NCI-H774 (cell line): ENCODE measurements at regions not wholly inside any gene's neighbourhood (a gene's known extent, or its start where the extent isn't known, plus 50 kb on each side); places are given as distances from the start of the nearest gene placed in this dataset.

ENCODE experiments used
- DNase-seq: peaks from one replicate; lab custom pipeline; 2025; lab: John Stamatoyannopoulos, UW

DNA sequence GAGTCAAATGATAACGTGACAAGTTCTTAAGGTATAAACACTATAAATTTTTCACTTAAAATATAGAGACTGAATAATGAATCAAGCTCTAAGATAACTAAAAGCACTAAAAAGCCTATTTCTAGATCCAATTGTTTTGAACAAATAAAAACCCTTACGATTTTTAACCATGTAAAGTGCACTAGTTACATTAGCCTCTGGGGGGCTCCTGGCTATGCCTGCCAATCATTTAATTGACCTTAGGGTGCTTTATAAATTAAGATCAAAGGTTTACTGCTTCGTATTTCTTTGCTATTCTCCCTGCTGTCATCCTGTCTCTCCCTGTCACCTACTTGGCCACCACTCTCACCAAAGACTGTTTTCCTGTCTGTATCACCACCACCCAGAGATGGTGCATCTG, 133.4 kb downstream of the ESM1 start:
- no peak for DNase-seq

DNA sequence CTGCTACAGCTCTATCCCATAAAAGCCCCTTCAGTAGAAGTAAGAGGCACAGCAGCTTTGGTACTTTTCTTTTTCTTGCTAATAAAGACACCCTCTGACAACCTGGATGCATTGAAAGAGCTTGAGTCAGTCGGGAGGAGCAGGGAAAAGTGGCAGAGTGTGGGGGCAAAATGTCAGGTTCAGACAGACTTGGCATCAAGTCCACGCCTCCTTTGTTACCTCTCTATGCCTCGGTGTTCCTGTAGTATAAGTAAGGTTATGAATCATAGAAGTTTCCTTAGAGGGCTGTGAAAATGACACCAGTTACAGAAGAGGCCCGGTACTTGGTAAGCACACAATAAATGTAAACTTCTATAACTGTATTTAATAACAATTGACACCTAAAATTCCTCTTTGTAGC, 133.9 kb downstream of the ESM1 start:
- DNase-seq, result no peak

DNA sequence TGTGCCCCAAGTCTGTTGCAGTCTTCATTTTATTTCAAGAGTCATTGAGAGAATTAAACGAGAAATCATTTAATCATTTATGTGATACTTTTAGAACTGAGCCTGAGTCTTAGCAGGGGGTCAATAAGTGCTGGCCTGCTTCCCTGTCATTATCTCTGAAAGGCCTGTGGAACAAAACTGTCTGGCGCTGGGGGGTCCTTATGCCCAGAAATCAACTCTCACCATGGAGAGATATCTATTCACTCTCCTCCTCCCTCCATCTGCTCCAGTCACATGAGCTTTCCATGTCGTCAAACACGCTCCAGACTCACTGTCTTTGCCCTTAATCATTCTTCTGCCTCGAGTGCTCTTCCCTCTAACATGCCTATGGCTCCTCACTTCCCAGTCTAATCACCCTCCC, 136.8 kb downstream of the ESM1 start:
- no peak for DNase-seq

DNA sequence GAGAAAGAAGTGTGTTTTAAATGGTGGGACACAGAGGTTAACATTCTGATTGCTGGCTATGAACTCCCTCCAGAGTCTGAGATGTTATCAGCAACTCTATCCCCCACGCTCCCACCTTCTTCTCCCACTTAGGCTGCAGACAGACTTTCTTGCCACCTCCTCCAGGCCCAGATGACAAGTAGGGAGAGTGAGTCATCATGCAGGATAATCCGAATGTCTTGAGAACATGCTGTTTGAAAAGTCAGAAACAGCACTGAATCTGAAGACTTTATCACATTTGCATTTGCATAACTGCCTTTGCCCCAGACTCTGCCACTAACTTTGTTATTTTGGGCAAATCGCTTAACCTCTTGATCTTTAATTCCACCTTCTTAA, 139.8 kb downstream of the ESM1 start:
- no peak for DNase-seq

DNA sequence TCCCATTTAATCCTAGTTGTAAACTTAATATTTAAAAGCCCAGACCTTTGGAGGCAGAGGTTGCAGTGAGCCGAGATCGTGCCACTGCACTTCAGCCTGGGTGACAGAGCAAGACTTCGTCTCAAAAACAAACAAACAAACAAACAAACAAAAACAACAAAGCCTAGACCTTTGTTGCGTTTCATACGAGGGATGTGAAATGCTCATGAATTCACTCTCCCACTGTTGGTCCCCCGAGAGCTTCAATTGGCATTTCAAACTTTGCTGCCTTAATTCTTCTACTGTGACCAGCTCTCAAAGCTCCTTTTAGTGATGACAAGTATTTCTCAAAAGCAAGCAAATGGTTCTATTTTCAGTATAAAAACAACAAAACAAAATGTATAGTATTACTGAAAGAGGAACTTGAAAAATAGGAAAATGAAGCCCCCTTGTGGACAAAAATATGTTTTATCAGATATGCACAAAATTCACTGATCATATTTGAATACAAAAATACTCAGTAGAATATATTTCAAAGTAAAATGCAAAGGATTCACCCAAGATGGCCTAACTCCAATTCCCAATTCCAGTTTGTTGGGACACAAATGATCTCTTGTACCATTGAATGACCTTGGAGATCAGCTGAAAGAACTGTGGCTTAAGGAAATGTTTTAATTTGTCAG, 140.4 kb downstream of the ESM1 start:
- DNase-seq, result peak; percentile 35

DNA sequence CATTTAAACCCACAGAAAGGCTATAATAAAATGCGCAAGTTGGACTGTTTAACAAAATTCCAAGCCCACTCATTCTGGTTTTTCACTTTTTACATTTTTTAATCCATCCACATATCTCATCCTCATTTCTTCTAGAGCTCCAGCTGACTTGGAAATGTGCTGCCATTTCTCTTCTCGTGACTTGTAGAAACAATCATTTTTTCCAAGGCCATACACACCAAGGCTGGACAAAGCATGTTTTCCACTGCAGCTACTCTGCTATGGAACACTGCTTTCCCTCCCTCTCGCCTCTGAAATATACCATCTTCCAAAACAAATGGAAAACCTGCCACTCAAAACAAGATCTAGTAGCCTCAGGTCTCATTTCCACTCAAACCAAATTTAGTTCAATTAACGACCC, 141.1 kb downstream of the ESM1 start:
- DNase-seq, result no peak

DNA sequence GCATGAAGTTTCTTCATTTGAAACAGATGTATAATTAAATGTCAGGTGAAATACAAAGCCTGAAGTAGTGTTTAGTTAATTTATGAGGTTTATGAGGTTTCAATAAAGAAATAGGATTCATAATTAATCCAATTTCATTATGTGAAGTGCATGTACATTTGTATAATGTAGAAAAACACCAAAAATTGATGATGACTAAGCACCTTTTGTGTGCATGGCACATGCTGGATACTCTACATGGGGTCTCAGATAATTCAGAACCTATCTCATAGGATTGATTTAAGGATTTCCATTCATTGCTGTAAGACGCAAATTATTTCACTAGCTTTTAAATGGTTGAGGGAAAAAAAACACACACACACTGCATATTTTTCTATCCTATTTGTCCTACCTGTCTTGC, 143.9 kb downstream of the ESM1 start:
- DNase-seq, result no peak

DNA sequence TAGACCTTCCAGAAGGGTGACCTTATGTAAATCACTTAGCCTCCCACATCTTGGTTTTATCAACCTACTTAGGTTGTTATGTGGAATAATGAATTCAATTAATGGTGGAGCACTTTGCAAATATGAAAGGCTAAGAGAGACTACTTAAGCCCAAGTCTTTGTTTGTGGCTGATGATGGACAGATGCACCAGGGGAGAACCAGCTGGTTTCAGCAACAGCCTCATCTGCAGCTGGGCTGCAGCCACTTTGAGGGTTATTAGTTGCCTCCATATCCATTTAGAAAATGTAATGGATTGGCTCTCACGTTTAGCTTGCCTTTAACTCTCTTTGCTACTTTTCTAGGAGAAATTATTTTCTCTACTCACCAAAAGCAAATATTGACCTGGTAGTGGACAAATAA, 146.6 kb downstream of the ESM1 start:
- peak; percentile 68 for DNase-seq

DNA sequence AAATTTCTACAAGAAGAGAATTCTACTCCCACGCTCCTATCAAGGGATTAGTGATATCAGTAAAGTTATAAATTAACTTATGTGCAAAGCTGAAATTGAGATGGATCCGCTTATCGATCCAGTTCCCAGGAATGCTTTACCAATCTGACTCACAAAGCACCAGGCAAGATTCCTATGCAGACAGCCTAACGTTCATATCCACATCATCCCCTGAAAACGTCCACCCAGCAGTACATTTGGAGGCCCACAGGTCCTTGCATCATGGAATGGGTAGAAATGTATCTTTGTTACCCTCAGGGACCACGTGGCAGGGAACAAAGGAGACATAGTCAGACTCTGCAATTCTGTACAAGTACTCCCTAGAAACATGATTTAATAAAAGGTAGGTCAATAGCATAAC, 147.4 kb downstream of the ESM1 start:
- peak; percentile 17 for DNase-seq

DNA sequence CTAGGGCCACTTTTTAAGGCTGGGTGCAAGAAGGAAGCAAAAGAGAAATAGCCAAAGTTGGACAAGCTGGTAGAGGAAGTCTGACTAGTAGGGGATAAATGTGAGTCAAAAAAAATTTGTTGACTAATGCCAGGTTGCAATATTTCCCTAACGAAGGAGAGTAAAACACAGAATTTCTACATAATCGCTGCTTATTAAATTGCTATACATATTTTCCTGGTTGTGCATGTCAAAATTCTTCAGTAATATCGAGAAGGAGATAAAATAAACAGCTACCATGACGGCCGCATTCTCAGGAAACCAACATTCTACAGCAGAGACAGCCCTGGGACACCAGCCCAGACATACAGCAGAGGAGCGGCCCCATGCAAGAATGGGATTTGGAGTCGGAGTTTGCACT, 148.3 kb downstream of the ESM1 start:
- DNase-seq, result no peak

DNA sequence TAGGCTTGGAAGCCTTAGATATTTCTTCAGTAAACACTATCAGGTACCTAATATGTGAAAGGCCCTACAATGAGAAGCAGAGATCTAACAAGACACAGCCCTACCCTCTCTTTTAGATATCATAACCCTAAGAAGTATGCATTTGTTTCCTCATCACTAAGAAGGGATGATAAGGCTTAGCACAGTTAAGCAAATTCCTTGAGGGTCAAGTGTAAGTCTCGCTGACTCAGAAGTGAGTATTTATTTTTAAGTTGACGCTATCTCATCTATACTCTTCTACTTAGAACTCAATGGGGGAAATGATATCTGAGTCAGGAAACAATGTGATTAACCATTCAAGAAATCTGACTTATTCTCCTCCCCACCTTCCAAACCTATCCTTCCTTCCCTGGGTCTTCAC, 149.7 kb downstream of the ESM1 start:
- no peak for DNase-seq

DNA sequence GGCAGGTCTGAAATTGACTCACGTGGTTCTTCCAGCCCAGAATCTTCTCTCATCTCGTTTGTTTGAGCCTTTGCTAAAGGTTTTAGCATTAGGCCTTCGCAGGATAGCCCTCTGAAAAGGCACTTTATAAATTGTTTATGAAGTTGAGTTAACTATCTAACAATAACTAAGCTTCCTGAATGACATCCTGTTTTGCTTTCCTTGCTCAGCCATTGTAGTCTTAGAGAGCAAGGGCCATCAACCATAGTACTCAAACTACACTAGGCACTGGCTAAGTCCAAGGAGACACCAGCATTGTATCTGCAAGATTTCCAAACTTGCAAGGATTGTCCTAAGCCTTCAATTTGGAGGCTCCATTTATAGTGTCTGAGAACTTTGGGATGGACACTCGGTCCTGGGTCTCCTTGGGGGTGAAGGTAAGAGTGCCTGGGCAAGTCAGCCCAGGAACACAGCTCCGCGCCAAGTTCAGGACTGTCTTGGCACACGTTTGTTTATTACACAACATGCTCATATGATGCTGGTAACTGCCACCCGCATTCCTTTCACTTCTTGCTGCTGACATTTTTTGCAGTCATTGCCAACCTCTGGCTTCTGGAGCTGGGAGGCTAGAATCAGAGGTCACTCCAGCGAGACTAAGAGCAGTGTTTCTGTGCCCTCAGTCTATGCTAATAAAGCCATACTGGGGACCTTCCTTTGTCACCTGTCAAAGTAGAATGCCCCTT, 151.1 kb downstream of the ESM1 start:
- DNase-seq, result no peak

DNA sequence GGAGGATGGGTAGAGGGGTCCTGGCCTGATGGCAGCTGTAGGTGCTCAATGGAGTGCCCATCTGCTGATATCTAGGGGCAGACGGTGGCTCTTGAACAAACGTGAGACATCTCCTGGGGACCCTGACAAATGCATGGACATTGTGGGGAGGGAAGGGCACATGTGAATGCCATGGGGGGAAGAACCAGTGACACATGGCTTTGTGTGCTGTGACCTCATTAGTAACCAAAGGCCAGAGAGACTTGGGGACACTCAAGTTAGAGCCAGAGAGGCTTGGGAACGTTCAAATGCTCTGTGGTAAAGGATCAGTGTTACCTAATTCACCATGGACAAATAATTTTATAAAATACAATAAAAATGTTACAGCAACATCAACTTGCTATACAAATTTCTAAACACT, 151.8 kb downstream of the ESM1 start:
- DNase-seq, result no peak

DNA sequence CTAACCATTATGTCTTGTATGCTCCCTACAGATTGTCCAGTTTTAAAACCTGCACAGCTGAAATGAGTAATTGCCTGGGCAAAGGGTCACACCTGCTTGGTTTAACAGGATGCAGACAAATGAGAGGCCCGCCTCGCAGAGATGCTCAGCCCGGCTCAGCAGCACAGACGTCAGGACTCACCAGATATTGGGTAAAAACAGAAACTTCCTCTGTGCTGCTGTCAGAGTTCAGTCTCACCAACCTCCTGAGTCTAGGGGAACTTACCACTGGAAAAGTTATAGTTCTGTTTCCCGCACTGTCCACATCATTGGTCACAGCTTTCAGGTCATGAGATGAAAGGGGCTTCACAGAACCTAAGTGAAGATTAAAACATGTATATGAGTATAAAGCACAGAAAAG, 152.5 kb downstream of the ESM1 start:
- peak; percentile 26 for DNase-seq

DNA sequence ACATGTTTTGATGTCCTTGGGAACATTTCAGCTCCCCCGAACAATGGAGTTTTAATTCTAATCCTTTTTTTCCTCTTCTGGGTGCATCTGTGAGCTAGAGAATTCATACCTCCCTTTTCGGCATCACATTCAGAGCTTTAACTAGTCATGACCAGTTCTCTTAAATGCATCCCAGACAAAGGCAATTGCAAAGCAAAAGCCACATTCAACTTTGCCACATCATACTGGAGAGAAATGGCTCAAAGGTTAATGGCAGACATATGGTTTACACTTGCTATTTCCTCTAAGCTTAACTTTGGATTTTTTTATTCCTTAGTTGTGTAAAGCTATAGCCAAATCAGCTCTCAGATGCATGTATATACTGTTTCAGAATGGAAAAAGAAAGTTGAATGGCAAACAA, 153.3 kb downstream of the ESM1 start:
- DNase-seq, result no peak

DNA sequence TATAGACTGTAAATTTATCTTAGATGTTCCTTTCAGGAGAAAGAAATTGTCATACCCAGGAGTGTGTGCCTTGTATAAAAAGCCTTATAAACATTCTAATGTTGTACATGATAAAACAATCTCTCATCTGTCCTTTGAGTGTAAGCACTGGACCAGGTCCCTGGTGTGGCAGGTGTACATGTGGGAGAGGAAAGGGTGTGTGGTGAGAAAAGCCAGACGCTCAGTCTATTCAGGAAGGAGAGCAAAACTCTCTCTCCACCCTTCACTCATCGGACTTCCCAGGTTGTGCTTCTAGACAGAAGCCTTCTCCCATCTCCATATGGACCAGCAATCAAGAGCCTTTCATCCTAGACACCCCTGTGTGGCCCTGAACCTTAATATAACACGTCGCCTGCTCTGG, 154.2 kb downstream of the ESM1 start:
- DNase-seq, result no peak

DNA sequence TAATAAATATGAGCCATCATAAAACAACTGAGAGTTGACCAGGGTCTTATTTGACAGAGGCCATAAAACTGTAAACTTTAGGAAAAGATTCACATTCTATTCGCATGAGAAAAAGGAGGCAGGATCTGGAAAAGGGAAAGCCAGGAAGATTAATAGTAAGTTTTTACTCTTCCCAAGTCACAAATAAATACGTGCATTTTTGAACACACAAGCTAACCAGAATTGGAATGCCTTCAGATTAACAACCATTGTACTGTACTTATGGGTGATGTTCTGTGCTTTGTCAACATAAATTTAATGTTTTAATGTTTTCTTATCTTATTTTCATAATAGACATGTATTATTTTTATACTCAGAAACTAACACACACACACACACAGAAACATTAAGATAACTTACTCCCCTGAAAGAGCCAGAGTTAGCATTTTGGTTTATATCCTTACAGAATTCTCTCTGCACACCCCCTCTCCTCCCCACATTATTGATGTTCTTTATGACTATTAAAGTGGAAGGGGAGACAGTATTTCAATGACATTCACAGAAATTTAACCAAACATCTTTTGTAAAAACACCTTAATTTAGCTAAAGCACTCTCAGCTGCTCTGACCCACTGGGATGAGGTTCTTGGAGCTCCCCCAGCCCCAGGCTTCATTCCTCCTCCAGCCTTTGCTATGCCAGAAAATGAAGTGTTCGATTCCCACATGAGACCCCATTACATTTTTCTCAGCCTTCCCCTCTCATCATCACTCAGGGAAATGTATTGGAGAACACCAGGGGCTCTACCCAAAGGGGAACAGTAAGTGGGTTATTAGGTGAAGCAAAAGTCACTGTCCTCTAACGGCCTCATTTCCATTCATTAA, 155.5 kb downstream of the ESM1 start:
- DNase-seq, result no peak

DNA sequence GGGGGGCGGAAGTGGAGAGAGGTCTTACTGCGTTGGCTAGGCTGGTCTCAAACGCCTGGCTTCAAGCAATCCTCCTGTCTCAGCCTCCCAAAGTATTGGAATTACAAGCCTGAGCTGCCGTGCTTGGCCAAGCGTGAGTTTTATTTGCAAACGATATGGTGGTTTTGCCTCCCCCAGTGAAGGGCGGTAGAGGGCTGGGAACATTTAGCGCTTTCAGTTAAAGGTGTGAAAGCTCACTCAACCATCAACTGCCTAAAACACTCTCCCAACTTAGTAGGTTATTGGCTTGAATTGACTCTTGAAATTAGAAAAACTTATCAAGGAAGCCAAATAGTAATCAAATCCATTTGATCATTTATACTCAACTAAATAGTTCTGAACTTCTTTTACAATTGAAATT, 156.3 kb downstream of the ESM1 start:
- DNase-seq, result no peak

DNA sequence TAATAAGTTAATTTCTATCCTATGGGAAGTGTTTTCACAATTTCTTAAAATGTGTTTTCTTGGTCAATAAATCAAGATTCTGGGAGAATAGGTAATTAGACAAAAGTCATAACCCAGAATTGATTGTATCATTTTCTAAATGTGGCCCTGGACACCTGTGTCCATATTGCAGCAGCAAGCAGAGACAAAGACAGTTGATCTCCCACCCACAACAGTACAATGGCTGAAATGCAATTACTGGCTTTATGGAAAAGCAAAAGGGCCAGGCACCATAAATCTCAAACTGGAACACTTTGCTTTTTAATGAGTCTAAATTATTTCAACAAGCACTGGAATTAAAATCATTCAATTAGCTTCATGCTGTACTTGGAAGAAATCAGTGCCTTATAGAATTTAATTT, 157.2 kb downstream of the ESM1 start:
- peak; percentile 8 for DNase-seq

DNA sequence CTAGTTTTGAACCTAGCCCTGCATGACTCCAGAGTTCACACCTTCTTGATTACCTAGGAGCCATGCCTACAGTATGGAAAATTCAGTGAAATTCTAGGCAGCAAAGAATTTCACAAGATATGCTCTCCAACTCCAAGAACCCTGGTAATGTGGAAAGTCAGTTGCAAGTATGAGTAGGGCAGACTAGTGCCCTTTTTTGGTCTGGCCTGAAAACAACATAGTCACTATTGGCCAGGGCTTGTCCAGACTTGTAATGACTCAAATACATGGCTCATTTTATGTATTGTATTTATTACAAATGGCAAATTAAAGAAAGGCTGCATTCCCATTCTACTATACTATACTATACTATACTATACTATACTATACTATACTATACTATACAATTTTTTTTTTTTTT, 160.4 kb downstream of the ESM1 start:
- DNase-seq, result no peak

DNA sequence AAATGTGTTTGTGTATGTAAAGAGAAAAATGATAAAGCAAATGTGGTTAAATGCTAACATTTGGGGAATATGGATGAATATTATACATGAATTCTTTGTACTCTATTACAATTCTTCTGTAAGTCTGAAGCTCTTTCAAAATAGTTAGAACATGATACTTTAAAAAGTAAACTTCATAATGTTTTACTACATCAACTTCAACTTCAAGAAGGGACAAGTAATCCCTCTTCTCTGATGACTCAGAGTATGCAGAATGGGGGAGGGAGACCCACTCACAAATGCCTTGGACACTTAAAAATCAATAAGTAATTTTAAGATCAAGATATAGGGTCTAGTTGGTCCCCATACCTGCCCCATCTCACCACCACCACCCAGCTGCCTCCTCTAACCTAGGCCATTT, 162.4 kb downstream of the ESM1 start:
- DNase-seq, result no peak

DNA sequence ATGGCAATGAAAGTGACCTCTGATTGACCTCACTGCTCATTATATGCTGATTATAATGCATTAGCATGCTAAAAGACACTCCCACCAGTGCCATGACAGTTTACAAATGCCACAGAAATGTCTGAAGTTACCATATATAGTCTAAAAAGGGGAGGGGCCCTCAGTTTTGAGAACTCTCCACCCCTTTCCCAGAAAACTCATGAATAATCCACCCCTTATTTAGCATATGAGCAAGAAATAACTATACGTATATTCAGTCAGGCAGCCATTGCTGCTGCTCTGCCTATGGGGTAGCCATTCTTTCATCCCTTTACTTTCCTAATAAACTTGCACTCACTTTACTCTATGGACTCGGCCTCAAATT, 163.1 kb downstream of the ESM1 start:
- no peak for DNase-seq
